Activated CD4-positive, alpha-beta memory T cell treated with anti-CD3 and anti-CD28 coated beads for 36 hours (primary cell): ENCODE measurements at regions not wholly inside any gene's neighbourhood (a gene's known extent, or its start where the extent isn't known, plus 50 kb on each side); places are given as distances from the start of the nearest gene placed in this dataset.

Experiments used
- CTCF ChIA-PET: fragments of 350-600 bp; sonication (Branson Sonifier 250); formaldehyde crosslinking; loops from one replicate; lab custom pipeline; 2021; ENCODE audit warnings: antibody characterized with exemption, inconsistent platforms; lab: Charles Lee
- POLR2A ChIA-PET: fragments of 350-600 bp; sonication (Branson Sonifier 250); formaldehyde crosslinking; loops from one replicate; lab custom pipeline; 2021; ENCODE audit warnings: antibody characterized with exemption; lab: Charles Lee
- DNase-seq: peaks from one replicate; pipeline ENCODE4 v3.0.0-alpha.2; 2020
- H3K27ac Mint-ChIP-seq: one replicate; pipeline ENCODE4 v1.8.0; 2021; ENCODE audit warnings: mixed read lengths
- H3K27me3 Mint-ChIP-seq: one replicate; pipeline ENCODE4 v1.8.0; 2021; ENCODE audit warnings: mixed read lengths
- H3K36me3 Mint-ChIP-seq: one replicate; pipeline ENCODE4 v1.8.0; 2021; ENCODE audit warnings: mixed read lengths
- H3K4me1 Mint-ChIP-seq: one replicate; pipeline ENCODE4 v1.8.0; 2021; ENCODE audit warnings: low read depth, mixed read lengths
- H3K4me3 Mint-ChIP-seq: one replicate; pipeline ENCODE4 v1.8.0; 2021; ENCODE audit warnings: mild to moderate bottlenecking, mixed read lengths
- H3K9me3 Mint-ChIP-seq: one replicate; pipeline ENCODE4 v1.8.0; 2021; ENCODE audit warnings: mixed read lengths
- intact Hi-C: fragments of 100-400 bp; cut with micrococcal nuclease; formaldehyde crosslinking; loops from one replicate; pipeline ENCODE4 v1.15.1; 2023

DNA sequence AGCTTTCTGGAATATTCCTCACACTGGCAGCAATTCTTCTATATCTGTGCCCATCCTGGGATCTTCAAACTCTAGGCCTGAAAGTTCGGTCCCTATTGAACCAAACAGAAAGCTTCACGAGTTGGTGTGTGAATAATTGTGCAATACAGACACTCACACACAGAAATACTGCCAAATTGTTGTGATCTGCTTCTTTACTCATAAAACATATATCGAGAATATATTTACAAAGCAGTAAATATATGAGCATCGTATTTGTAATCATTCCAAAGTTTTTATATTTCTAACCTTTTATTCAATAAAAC is 56.6 kb upstream of the BEX4 start:
- no peak overlapping the region for H3K27ac Mint-ChIP-seq
- no peaks in the 10 kb centered on the region for H3K27me3 Mint-ChIP-seq
- intact Hi-C loops: loop anchor here (1.0 kb wide), 1 partner anchor 207 kb away; no protein-coding TSS in a partner anchor
- CTCF ChIA-PET: interaction anchor here (0.8 kb wide), 1 partner anchor 175 kb away, joined by 3 read pairs; no protein-coding TSS in a partner anchor
- H3K36me3 Mint-ChIP-seq: no peaks in the 10 kb centered on the region
- no peak for DNase-seq
- POLR2A ChIA-PET: no interaction called here
- H3K4me1 Mint-ChIP-seq: no peaks in the 10 kb centered on the region
- no peak overlapping the region for H3K4me3 Mint-ChIP-seq
- H3K9me3 Mint-ChIP-seq: no peaks in the 10 kb centered on the region

DNA sequence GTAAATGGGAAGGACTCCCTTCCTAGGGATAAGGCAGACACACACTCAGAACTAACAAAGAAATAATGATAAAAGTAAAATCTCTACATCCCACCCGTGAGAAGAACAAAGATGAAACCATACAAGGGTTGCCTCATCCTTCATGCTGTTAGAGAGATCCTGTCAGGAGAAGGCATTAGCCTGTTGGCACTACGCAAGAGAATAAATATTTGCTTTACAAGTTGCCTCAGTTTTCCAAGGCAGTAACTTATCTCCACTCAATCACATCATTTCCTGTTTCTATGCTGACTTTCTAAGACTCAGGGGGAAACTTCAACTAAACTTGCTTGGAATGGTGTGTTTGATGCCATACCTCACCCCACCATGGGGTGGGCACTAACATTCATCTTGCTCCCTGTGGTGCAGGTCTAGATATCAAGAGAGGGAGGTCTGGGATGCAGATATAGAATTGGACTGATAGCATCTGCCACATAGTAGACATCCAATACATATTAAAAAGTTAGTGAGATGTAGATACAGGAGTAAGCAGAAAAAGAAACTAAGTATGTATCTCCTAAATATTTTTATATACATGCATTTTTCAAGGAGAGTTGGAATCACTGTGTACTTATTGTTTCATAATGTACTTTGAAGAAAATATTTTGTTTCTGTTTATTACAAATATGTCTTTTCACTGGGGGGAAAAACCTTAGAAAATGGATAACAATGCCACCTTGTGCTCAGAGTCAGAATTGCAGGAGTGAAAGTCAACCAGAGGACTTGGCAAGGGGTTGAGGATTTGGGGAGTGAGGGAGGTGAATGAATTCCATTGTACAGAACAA is 57.2 kb upstream of the BEX4 start:
- no peak for DNase-seq
- no peaks in the 10 kb centered on the region for H3K36me3 Mint-ChIP-seq
- H3K27ac Mint-ChIP-seq: no peak overlapping the region
- H3K4me1 Mint-ChIP-seq: no peaks in the 10 kb centered on the region
- H3K9me3 Mint-ChIP-seq: no peaks in the 10 kb centered on the region
- intact Hi-C loops: loop anchor here (1.0 kb wide), 1 partner anchor 206 kb away; no protein-coding TSS in a partner anchor
- H3K4me3 Mint-ChIP-seq: no peak overlapping the region
- no peaks in the 10 kb centered on the region for H3K27me3 Mint-ChIP-seq
- ChIA-PET POLR2A (no interaction called here), CTCF (interaction anchor here (0.8 to 1.6 kb wide), 3 partner anchors 175 to 208 kb away, joined by 3 to 12 read pairs (median 3); no protein-coding TSS in a partner anchor)

DNA sequence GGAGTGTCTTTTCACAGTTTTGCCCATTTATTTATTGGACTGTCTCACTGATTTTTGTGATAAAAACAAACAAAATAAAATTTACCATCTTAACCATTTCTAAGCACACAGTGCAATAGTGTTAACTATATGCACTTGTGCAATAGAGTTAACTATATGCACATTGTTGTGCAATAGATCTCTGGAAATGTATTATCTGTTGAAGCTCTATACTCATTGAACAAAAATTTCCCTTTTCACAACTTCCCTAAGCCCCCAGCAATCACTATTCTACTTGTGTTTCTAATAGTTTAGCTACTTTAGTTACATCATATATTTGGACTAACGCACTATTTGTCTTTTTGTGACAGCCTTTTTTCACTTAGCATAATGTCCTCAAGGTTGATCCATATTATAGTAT is 59.7 kb upstream of the BEX4 start:
- H3K9me3 Mint-ChIP-seq: no peaks in the 10 kb centered on the region
- CTCF ChIA-PET: interaction anchor here (0.9 kb wide), 1 partner anchor 204 kb away, joined by 3 read pairs; no protein-coding TSS in a partner anchor

GRCh38 chrX:103153661-103154060 is 60.7 kb upstream of the NXF3 start:
- H3K9me3 Mint-ChIP-seq: no peaks in the 10 kb centered on the region
- intact Hi-C loops: no loop called here
- H3K36me3 Mint-ChIP-seq: no peaks in the 10 kb centered on the region
- H3K27me3 Mint-ChIP-seq: no peaks in the 10 kb centered on the region
- H3K4me1 Mint-ChIP-seq: peaks cover 5% of the 10 kb centered on the region
- no peak overlapping the region for H3K4me3 Mint-ChIP-seq
- no peak for DNase-seq
- ChIA-PET POLR2A (no interaction called here), CTCF (no interaction called here)
- no peak overlapping the region for H3K27ac Mint-ChIP-seq

More for the DNA sequence above, 59.7 kb upstream of the BEX4 start:
- H3K27me3 Mint-ChIP-seq: no peaks in the 10 kb centered on the region
- intact Hi-C loops: no loop called here
- H3K27ac Mint-ChIP-seq: no peak overlapping the region
- H3K36me3 Mint-ChIP-seq: no peaks in the 10 kb centered on the region
- no peak overlapping the region for H3K4me3 Mint-ChIP-seq
- no peak for DNase-seq
- POLR2A ChIA-PET: no interaction called here
- H3K4me1 Mint-ChIP-seq: peaks cover 5% of the 10 kb centered on the region

DNA sequence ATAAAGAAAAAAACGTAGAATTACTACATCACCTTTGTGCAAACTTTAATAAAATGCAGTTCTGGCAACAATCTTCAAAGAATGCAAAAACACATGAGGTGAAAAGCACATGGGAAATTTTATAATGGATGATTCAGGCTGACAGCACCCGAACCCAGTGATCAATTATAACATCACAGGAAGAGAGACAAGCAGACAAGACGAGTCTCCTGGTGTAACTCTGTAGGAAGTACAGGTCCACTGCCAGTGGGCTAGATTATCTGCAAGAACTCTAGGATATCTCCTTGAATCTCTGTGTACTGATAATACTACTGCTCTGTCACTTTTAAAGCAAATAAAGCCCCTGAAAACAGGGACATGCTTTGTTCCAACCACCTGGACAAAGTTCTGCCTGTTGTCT is 58.9 kb upstream of the NXF3 start:
- no peak for DNase-seq
- no peak overlapping the region for H3K4me3 Mint-ChIP-seq
- no peak overlapping the region for H3K27ac Mint-ChIP-seq
- ChIA-PET CTCF (no interaction called here), POLR2A (no interaction called here)
- H3K36me3 Mint-ChIP-seq: no peaks in the 10 kb centered on the region
- H3K27me3 Mint-ChIP-seq: no peaks in the 10 kb centered on the region
- H3K9me3 Mint-ChIP-seq: no peaks in the 10 kb centered on the region
- intact Hi-C loops: no loop called here
- peaks cover 5% of the 10 kb centered on the region for H3K4me1 Mint-ChIP-seq

DNA sequence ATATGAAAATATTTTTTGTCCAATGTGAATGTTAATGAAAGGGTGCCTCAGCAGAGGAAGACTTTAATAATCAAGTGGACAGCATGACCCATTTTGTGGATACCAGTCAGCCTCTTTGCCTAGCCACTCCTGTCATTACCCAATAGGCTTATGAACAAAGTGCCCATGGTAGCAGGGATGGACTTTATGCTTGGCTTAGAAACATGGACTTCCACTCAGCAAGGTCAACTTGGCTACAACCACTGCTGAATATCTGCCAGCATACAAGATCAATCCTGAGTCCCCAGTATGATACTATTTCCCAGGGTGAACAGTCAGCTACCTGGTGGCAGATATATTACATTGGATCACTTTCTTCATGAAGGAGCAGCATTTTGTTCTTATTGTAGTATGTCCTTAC is 56.7 kb upstream of the NXF3 start:
- H3K9me3 Mint-ChIP-seq: no peaks in the 10 kb centered on the region
- intact Hi-C loops: no loop called here
- H3K4me3 Mint-ChIP-seq: no peak overlapping the region
- DNase-seq: no peak
- ChIA-PET POLR2A (no interaction called here), CTCF (no interaction called here)
- peaks cover 5% of the 10 kb centered on the region for H3K4me1 Mint-ChIP-seq
- H3K27me3 Mint-ChIP-seq: no peaks in the 10 kb centered on the region
- H3K36me3 Mint-ChIP-seq: no peaks in the 10 kb centered on the region
- H3K27ac Mint-ChIP-seq: no peak overlapping the region

- Mint-ChIP-seq H3K4me3 (no peak overlapping the region), H3K4me1 (peaks cover 5% of the 10 kb centered on the region), H3K9me3 (no peaks in the 10 kb centered on the region), H3K27ac (no peak overlapping the region), H3K27me3 (no peaks in the 10 kb centered on the region), H3K36me3 (no peaks in the 10 kb centered on the region)
- CTCF ChIA-PET: no interaction called here
- POLR2A ChIA-PET: no interaction called here
- intact Hi-C loops: no loop called here
- DNase-seq: no peak
These were observed 55.1 kb upstream of the NXF3 start for GRCh38 chrX:103148075-103148474.
